Activated CD4-positive, alpha-beta T cell treated with anti-CD3 and anti-CD28 coated beads, Interleukin-2, amount 50 U/mL, for 24 hours (primary cell): ENCODE measurements at regions not wholly inside any gene's neighbourhood (a gene's known extent, or its start where the extent isn't known, plus 50 kb on each side); places are given as distances from the start of the nearest gene placed in this dataset.

ENCODE experiments used
- DNase-seq, 2 donors: peaks; one replicate each; pipeline ENCODE4 v3.0.0-alpha.2; 2020; ENCODE audit warnings: low read depth in 1 of 2, low spot score in 1 of 2

DNA sequence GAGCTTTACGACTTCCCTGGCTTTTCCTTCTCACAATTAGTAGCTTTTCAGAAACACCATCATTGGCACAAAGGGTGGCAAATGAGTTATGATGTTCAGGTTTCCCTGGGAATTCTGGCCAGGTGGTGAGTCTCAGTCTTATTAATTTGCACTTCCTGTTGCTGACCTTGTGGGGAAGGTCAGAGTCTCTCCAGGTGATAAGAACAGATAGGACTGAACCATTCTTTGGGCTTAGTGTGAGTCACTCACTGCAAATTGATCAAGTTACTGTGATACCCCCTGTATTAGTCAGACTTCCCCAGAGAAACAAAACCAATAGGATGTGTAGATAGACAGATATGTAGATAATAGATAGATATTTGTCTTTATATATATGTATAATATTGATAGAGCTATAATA lies 53.8 kb upstream of the RANBP3L start:
- DNase-seq = no peak

DNA sequence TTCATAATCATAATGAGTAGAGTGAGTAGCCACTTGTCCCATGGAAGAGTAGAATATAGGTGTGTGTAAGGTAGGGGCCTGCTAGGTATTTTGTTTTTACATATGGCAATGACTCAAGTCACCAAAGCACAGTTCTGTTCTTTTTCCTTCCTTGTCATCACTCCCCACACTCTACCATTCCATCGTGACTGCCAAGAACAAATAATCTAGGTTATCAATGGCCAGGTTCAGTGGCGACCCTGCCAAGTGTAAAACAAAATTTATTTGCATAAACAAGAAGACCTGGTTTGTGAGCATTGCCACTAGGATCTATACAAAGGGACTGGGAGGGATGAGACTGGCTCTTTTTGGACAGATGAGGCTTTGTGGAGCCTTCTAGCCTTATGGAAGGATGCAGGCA lies 55.2 kb upstream of the RANBP3L start:
- DNase-seq = no peak

DNA sequence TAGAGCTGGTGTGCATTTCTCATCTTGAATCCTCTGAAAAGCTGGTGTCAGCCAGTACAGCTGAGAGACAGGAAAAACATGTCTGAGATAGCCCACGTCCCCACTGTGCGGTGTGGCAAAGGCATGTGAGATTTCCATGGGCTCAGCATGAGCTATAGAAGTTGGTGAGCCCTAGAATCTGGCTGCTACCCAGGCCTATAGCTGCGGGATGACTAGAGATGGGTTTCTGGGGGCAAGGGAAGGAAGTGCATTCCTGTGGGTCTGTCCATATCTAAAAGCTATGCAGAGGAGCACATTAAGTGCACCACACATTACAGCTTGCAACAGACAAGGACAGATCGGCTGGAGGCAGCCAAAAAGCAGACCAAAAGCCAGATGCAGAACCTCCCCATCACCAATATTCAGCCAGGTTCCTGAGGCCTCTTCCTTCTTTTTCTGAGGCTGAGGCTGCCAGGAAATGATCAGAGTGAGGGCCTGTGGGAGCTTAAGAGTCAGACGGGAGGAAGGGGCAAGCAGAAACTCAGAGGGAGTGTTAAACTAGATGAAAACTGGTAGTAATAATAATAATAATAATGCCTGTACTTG lies 55.8 kb upstream of the RANBP3L start:
- no peak for DNase-seq

DNA sequence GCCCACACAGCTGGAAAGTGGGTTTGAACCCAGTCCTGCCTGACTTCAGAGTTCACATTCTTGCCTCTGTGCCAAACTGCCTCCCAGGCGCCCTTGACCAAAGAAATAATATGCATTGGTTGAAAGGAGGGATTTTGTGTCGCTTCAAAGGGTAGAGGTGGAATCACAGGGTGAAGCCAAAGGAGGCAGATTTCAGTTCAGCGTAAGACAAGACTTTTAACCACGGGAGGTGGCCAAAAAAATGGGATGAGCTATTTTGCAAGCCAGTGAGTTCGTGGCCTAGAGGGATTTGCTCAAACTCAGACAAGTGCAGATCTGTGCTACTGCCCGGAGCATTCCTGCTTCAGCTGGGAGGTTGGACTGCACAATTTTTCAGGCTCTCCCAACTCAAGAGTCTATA lies 57.6 kb upstream of the RANBP3L start:
- no peak for DNase-seq

DNA sequence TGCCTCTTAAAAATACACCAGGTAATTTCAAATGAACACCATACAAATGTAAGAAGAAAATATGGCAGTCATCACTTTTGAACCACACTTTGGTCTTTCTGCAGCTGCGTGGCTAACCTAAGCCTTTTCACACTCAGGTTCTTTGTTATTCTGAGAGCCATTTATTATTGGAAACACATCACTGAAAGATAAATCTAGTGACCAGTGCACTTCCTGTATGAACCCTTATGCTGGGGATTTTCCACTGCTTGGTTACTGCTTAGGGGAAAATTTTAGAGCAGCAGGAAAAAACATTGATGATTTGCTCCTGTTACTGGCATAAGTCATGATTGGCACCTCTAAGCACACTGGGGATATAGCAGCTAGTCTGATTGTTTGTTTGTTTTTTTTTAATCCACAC lies 58.6 kb upstream of the RANBP3L start:
- DNase-seq = no peak

DNA sequence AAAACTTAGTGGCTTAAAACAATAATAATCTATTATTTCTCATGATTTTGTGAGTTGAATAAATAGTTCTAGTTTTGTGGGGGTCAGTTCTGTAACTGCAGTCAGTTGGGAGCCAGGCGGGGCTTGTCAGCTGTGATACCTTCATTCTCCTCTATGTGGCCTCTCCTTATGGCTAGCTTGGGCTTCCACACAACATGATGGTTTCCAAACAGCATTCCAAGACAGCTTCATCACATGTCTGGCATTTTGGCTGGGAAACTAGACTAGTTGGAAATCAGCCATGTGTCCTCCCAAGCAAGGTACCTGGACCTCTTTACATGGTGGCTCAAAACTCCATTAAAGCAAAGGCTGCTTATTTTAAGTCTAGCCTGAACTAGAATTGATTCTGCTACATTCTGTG lies 61.4 kb upstream of the RANBP3L start:
- no peak for DNase-seq

DNA sequence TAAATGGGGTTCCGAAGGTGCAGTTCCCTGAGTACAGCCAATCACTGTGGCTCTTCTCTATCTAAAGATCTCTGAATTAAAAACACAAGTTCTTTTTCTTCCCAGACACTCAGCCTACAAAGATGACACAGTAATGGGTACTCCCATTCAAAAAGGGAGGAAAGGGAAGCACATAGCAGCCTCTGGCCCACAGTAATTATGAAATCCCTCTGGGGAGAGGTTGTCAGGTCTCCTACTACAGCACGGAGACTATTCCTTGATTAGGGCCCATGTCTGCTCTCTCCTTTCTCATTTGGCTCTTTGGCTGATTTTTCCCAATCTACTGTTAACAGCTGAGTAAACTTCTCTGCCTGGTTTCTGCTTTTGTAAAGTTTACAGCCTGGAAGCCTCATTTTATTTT lies 62.0 kb upstream of the RANBP3L start:
- DNase-seq = no peak

DNA sequence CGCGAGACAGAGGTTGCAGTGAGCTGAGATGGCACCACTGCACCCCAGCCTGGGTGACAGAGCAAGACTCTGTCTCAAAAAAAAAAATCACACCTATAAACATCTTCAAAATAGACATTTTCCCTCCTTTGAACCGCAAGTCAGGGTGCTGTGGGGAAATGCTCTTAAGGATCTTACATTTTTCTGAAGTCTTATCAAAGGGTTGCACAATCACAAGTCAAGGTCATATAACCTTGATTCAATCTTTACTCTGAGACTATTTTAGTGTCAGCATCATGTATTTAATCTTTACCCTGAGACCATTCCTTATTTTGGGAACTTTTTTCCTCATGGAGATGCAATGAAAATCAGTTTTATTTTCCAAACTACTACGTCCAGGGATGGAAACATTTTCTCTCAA lies 62.8 kb upstream of the RANBP3L start:
- no peak for DNase-seq

DNA sequence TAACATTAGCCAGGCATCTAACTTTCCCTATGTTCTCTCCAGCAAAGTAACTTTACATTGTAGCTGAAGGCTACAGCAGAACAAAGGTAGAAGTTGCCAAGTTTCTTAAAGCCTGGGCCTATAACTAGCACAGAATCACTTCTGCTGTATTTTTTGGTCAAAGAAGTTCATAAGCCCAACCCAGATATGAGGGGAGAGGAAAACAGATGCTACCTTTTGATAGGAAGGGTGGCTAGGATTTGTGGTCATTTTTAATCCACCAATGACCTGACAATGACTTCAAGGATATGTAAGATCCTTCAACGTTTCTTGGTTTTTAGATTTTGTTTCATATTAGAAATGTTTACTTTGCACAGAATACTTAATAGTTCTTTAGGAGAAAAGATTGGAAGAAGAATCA lies 64.2 kb upstream of the RANBP3L start:
- no peak for DNase-seq

DNA sequence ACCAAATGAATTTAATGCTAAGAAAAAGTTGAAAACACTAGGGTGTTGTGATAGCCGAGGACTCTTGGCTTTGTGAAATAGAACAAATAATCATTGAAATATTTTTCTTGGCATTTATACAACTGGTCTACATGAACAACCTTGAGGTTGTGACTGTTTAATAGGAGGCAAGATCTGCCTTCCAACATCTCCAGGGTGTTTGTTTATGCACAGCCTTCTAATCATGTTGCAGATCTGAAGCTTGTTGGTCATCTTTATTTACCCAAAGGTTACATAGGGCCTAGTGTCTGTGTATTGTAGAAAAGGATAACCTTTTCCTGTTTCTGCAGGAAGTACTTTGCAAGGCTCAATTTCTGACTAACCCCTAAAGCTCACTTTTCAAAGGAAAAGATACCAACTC lies 65.2 kb upstream of the RANBP3L start:
- DNase-seq = no peak

DNA sequence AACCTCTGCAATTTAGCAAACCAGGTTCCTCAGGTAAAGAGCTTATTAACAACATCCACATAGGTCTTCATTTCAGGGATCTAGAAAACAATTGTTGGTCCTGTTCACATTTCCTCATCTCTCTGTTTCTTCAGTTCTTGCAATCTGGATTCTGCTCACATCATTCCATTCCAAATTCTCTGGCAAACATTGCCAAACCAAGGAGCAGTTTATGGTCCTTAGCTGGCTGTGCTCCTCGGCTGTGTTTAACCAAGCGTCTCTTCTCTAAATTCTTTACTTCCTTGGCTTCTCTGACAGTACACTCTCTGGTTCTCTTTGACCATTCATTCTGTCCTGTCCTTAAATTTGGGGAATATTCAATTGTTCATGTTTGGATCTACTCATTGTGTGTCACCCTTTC lies 65.8 kb upstream of the RANBP3L start:
- no peak for DNase-seq

DNA sequence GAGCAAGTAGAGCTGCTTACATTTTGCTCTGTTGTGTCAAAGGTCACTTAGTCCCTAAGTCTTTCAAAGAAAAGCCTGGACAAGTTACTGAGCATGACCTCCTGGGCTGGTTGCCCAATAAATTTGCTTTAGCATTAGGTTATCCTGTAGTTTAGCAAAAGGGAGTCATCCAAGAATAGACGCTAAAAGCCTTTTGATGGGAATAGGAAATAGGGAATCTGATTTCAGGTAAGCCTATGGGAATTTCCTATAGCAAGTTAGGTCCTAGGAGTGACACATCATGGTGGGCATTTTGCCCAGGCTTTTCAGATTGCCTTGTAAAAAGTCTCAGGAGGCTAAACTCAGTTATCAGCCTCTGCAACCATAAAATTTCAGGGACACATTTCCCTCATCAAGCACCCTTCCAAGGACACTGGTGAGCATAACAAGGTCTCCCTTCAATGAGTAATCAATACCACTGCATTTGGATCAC lies 67.6 kb upstream of the RANBP3L start:
- DNase-seq = no peak

DNA sequence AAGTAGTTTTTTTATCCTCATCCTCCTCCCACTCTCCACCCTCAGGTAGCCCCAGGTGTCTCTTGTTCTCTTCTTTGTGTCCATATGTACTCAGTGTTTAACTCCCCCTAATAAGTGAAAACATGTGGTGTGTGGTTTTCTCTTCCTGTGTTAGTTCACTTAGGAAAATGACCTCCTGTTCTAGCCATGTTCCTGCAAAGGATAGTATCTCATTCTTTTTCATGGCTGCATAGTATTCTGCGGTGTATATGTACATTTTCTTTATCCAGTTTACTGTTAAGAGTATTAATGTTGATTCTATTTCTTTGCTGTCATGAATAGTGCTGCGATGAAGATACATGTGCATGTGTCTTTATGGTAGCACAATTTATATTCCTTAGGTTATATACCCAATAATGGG lies 68.4 kb upstream of the RANBP3L start:
- DNase-seq = no peak

DNA sequence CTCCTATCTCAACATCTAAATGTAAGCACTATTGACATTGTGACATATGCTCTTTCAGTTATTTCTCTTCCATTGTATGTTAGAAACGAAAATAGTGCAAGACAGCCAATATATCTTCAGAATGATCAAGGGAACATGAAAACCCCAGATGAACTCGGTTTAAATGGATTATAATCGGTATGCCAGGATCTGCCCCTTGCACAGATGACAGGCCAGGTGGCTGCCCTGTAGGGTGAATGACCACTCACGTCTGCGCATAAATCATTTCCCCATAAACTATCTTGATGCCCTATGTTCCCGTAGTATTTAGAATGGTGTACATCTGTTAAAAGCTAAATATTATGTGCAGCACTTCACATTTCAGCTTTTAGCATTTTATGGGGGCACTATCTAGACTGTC lies 69.7 kb upstream of the RANBP3L start:
- no peak for DNase-seq

DNA sequence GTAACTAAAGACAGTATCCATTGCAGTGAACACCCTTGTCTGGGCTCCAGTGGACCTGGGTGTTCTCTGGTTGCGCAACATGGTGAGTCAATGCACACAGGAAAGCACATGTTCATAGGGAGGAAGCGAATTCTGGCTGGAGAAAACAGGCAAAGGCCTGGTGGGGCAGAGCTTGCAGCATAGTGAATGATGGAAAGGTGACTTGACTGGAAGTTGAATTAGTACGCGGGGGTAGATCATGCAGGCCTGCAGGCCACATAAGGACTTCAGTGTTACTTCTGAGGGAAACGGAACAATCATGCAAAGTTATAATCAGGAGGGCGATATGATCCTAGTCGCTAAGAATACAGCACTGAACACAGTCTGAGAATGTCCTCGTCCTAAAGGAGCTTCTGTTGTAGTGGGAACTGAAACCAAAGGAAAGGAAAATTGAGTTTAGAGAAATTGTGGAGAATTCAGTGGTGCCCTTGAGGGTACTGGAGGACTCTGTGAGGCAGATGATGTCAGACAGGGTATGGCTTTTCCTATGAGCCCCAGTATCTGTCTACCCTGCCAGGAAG lies 71.9 kb upstream of the RANBP3L start:
- no peak for DNase-seq

DNA sequence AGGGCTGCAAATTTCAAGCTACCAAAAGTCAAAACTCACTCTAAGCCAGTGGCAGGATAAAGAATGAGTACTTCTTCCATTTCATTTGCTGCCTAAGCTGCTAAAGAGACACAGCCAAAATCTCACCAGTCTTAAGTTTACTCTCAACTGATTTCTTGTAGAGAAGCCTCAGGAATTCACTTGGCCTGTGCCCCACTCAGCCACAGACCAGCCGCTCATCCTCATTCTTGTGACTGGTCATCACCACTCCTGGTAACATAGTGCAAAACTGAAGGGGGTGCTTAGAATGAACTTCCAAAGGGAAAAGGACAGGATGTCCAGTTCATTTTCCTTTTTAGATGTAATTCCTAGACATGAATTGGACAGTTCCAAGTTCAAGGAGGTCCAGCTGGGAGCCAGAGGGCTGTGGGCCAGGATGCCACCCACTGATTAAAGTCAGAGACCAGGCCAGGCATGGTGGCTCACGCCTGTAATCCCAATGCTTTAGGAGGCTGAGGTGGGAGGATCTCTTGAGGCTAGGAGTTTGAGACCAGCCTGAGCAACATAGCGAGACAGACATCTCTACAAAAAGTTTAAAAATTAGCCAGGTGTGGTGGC lies 72.7 kb upstream of the RANBP3L start:
- DNase-seq = no peak

DNA sequence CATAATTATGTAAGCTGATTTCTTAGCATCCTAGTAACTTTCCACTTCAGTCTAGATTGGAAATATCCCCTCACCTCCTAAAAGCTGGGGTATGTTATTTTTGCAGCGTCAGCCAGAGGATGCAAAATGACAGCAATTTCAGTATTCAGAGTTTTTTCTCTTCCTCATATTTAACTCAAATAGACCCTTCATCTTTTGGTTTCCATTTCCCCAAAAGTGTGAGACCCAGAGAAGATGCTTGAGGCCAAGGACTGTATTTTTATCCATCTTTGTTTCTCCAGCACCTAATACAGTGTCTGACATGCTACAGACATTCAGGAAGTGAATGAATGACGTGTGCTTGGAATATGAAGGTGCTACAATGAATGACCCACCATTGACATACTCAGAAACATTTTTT lies 75.5 kb upstream of the RANBP3L start:
- DNase-seq = no peak

DNA sequence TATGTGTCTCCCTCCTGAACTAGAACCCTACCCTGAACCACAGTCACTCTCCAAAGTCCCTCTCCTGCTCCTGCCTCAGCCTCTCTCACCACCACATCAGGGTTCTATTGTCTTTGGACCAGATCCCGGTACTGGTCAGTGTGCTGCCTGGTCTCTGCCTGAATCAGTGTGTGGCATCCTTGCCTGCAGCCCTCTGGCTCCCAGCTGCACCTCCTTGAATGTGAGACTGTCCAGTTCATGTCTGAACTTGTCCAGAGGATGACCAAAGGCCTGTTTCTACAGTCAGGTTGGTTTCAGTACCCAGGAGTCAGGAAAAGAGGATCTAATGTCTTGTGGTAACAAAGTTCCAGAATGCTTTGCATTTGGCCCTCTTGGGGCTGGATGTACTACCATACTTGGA lies 76.8 kb upstream of the RANBP3L start:
- DNase-seq = no peak

DNA sequence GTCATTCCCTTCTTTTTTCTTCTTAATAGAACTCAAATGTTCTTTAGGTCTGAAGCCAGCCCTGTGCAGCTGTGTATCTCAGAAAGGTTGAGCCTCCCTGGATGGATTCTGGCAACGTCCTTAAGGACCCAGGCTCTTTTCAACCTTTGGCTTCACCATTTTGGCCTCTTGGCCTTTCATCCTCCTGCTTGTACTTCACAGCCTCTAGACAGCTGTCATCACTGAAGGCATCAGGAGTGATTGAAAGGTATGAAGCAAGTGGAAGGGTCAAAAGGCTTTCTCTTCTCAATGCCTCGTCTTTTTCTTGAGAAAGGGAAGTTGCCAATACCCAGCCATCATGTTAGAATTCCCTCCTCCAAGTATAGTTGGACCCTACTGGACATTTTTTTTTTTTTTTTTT lies 81.2 kb upstream of the RANBP3L start:
- DNase-seq = no peak

DNA sequence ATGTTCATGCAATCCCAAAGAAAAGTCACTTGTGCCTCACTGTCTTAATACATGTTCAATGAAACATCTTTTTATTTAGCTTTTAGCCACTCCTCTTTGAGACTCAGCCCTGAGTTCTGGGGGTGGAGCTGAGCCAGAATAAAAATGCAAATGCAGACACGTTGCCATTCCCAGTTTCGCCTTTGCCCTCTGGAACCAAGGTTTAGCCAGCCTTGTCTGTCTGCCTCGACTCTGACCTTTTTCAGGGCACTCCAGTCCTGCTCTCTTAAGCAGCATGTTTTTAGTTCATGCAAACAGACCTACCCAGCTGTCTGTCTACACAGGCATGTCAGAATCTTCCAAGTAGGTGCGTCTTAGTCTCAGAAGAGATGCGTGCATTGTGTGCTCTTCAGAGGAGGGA lies 82.2 kb upstream of the RANBP3L start:
- DNase-seq = no peak

DNA sequence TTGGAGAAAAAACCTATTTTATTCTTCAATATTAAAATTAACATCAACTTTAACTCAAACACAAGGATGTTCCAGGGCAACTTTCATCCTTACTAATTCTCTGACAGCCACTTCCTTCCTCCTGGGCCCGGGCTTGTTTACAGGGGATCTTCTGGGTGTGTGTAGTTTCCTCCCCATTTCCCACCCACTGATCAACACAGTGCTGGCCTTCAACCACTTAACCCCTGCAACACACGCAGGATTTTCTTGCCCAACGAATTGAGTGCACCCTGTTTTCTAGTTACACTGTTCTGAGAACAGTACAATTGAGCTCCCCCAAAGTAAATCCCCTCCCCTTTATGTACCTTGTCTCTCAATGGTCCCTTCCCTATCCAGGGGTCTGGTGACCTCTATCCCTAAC lies 83.1 kb upstream of the RANBP3L start:
- DNase-seq = no peak

DNA sequence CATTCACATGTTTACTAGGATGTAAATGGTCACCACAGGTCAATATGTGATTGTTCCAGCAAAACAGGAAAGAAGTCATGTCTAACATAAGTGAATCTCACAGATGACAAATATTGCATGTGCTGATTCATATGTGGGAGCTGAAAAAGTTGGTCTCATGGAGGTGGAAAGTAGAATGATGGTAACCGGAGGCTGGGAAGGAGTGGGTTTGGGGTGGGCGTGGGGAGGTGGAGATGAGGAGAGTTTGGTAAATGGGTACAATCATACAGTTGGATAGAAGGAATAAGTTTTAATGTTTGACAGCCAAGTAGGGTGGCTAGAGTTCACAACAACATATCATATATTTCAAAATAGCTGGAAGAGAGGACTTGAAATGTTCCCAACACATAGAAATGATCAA lies 83.8 kb upstream of the RANBP3L start:
- no peak for DNase-seq

DNA sequence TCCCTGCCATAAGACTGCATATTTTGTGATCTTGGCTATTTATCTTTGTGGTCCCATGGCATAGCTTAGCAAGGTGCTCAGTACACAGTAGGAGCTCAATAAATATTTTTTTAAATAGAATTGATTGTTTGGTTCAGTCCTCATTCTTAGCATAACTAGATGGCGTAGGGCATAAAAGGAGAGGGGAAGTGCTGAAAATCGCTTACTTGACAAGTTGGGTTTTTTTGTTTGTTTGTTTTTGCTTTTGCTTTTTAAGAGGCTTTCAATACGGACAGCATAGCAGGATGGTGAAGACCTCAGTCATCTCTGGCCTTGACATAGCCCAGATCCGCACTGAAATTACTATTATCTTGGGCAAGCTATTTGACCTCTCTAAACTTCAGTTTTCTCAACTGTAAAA lies 86.6 kb upstream of the RANBP3L start:
- no peak for DNase-seq
